ENCODE measurements at regions not wholly inside any gene's neighbourhood (a gene's known extent, or its start where the extent isn't known, plus 50 kb on each side); places are given as distances from the start of the nearest gene placed in this dataset.

DNA sequence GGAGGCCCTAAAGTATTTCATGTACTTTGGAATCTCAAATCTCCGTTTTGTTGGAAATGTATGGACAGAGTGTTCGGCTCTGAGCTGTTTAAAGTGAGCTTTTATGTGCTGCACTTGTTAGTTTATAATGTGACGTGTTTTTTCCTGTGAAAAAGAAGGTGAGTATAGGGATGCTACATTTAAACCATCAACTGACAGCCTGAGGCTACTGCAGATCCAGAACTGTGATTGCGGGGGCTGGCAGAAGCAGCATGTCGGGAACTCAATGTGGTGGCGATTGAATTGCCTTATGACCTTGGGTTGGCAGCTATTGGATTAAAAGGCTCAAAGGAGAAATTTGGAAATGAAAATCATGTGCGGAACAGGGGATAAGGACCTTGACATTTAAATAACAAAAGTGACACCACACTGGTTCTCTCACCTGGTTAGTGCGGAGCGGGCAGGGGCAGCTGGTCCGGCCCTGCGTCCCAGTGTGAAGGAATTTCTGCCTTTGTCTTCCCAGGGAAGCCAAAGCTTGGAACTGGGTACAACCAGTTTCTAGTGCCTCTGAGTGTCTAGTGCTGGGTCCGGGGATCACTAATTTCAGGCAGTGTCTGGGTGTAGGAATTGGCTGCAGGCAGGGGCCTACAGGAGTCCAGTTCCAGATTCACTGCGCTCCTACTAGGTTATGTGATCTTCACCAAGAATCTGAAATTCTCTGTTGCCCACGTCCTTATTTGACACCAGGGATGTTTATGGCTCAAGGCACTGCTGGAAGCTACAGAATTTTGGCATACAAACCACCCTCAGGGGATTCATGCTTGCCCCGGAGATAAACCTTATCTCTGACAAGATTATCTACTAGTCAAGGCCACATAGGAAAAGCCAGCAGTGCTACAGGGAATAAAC lies 120.7 kb upstream of the ERCC6L2 start:
- DNase-seq: no peak

GRCh38 chr9:95753762-95754465 lies 121.6 kb upstream of the ERCC6L2 start:
- DNase-seq: no peak

GRCh38 chr9:95752129-95752731 lies 123.3 kb upstream of the ERCC6L2 start:
- no peak for DNase-seq

- no peak for DNase-seq
Observed at GRCh38 chr9:95751520-95751790, 124.0 kb upstream of the ERCC6L2 start.

- no peak for DNase-seq
Observed at GRCh38 chr9:95750725-95751519, 124.6 kb upstream of the ERCC6L2 start.

DNA sequence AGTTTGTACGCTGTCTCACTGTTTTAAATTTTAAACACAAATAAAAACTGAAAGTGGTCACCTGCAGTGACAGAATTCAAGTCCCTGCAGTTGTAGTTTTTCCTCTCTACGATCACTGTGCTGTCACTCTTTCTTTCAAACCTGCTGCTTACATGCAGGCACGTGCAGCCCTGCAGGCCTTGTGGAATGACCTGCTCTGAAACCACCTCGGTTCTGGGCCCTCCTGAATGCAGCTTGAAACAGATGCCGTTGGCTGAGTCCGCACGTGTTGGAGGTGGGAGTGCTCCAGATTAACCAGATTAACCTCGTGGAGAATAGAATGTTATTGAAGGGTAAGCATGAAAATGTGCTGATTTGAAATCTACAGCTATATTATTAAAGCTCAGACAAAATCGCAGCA lies 126.0 kb upstream of the ERCC6L2 start:
- DNase-seq: no peak

- no peak for DNase-seq
Observed at GRCh38 chr9:95746408-95747180, 128.9 kb upstream of the ERCC6L2 start.

GRCh38 chr9:95742821-95743220 lies 132.7 kb upstream of the ERCC6L2 start:
- no peak for DNase-seq

DNA sequence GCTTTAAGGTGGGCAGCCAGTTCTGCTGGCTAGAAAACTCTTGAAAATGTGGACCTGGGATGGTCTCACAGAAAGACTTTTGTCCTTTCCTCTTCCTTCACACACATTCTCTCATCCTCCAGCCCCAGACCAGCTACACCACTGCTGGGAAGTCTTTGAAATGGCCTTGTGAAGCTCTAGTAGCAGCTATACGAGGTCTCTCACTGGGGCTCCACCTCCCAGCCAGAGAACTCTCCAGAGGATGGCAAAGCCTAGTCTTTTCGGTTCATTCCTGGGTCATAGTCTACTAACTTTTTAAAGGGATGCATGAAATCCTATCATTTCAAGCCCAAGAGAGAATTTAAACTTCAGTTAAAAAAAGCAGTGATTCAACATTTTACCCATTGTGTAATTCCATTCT lies 133.9 kb upstream of the ERCC6L2 start:
- no peak for DNase-seq

DNA sequence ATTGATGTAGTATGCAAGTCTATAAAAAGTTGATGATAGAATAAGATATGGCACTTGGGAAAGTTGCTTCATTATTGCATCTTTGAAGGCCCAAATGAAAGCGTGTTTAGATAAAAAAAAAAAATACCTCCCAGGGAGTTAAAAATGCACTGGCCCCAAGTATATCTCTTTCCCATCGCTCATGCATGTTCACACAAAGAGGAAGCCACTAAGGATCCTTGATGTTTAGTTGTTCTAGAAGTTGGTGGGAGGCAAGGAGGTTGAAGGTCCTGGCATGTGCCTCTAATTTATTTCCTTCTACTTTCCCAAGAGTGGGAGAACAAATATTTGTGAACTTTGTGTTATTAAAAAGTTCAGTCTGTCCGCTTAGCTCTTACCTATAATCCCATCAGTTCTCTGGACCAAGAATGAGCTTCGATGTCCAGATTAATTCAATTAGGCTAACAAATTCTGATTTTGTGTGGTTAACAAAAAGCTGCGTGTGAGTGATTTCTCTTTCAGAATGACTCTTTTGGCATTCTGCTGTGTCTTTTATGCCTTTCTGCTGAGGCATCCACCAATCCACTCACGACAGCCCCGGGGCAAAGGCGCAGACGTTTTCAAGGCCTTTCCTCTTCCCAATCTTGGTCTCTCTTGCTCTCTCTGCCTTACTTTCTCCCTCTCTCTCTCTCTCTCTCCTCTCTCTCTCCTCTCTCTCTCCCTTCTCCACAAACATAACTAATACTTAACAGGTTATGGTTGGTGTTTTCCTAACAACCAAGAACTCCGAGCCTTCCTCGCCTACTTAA lies 135.1 kb upstream of the ERCC6L2 start:
- no peak for DNase-seq

- no peak for DNase-seq
Observed at GRCh38 chr9:95738438-95738837, 137.1 kb upstream of the ERCC6L2 start.

- no peak for DNase-seq
Observed at GRCh38 chr9:95736891-95737522, 138.5 kb upstream of the ERCC6L2 start.

GRCh38 chr9:95736370-95736769 lies 139.1 kb upstream of the ERCC6L2 start:
- DNase-seq: no peak

GRCh38 chr9:95735701-95736100 lies 139.8 kb upstream of the ERCC6L2 start:
- no peak for DNase-seq

DNA sequence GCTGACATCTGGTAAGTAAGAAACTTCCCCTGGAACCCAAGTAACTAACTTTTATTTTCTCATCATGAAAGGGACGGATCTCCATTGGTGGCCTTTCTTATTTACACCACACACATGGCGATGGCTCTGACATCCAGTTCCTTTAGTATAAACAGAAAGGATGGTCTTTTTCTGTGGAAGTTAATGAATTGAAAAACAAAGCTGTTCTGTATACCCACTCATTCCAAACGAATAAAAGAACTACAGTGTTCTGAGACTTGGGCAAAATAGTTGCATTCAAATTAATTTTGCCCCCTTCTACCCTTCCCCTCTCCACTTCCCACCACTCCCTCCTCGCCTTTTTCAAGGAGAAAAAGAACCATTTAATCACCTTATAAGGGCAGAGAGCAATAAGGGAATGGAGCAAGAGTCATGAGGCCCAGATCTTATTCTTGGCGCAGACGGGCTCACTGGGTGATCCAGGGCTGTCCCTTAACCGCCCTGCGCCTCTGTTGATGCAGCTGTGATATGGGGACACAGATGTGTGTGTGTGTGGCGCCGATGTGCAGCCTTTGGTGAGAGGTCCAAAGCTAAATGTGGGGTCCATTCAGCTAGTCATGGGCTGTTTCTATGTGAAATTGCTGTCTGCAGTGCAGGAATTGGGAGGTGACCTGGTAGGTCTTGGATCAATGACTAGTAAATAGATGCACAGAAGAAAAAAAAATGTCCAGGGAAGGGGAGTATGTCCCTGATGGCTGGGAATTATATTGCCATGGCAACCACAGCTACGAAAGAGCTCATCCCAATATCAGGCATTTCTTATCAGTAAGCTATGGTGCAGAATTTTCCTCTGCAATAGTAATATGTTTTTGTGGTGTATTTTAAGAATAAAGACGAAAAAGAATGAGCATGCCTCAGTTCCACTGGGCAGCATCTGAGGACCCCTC lies 141.5 kb upstream of the ERCC6L2 start:
- no peak for DNase-seq

DNA sequence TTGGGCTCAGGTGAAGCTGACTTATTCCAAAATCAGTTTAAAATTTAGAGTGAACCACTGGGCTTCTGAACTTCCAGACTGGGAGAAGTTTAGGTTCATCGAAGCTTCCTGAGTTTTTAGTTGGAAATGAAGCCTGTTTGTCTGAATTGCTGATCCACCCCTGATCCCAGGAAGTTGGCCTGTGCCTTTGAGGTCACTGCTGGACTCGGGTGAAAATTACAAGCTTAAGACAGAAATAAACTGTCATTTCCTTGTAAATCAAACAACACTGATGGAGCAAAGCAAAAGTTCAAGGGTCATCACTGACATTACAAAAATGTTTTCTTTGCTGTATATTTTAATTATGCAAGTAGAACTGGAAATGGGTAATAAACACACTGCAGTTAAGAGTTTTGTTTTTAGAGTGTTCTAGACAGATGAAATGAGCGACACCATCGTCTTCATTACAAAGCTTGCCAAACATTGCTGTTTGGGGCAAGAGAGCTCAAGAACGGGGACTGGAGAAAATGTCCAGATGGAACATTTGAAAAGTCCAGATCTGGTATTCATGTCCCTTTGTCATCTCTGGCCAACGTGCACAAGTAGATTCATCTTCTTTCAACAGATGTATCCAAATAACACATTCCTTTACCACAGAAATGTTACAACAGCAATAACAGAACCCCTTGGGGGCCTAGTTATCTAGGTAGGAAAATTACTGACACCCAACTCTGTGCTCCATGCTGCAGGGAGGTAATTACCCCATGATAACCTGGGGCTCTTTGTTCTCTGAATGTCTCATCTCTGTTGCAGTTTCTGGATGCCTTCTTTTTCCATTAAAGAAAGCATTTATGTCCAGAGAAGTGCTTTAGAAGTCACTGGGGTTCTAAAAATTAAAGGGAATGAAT lies 142.4 kb upstream of the ERCC6L2 start:
- no peak for DNase-seq

GRCh38 chr9:95731876-95732275 lies 143.6 kb upstream of the ERCC6L2 start:
- DNase-seq: no peak

GRCh38 chr9:95729669-95730368 lies 145.7 kb upstream of the ERCC6L2 start:
- no peak for DNase-seq
